Left cardiac atrium (tissue), 4 donors: ENCODE measurements at regions not wholly inside any gene's neighbourhood (a gene's known extent, or its start where the extent isn't known, plus 50 kb on each side); places are given as distances from the start of the nearest gene placed in this dataset.

Source experiments
- ATAC-seq, 2 donors: fragments of 200-7000 bp; cut with Tn5 transposase; one replicate each; pipeline ENCODE4 v1.9.1; 2020; ENCODE audit warnings: mild to moderate bottlenecking in 2 of 2, moderate library complexity in 2 of 2
- DNase-seq: peaks from one replicate; pipeline ENCODE4 v3.0.0-alpha.2; 2020
- intact Hi-C, 2 donors: fragments of 100-400 bp; cut with DNase I; formaldehyde crosslinking; loops; one replicate each; pipeline versions ENCODE4 v1.14.1 to v1.15.1; 2022 to 2023
- donor health status: DM: no; HTN: yes; CAD: no.
- donor health status: DM: no; HTN: yes; CAD: no; lungs with severe emphysema.
- donor health status: DM: yes; HTN: yes; CAD: no.
- donor health status: Dilated cardiomyopathy.

DNA sequence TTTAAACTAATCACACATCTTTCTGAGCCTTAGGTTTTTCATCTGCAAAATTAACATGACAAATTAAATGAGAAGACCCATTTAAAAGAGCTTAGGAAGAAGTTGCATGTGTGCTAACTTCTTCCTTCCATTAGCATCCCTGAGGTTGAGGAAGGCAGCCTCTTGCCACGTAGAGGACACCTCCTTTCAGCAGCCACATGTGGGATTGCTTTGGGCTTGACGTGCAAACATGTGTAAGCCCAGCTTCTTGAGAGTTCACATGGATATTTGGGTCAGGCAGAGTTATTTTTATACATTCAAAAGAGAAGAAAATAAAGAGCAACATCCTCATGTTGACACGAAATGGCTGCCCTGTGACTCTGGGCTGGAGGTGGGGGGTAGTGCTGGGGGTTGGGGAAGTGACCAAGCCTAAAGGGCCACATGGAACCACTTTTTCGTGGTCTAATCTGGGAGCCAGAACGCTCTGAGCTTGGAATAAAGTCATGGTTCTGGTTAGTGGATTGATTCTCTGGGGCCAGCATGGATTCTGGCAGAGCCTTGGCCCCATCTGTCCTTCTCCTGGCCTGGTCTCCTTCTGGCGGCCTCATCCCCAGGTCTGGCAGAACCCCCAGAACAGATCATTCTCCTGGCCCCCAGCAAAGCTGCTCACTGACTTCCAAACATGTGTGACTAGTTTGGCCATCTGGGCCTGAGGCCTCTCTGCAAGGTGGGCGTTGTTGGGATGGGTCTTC, 137.1 kb upstream of the USP24 start:
- DNase-seq (no peak), ATAC-seq (peak in 1 of 2 donors; percentile 47)
- intact Hi-C loops, result no loop called here

DNA sequence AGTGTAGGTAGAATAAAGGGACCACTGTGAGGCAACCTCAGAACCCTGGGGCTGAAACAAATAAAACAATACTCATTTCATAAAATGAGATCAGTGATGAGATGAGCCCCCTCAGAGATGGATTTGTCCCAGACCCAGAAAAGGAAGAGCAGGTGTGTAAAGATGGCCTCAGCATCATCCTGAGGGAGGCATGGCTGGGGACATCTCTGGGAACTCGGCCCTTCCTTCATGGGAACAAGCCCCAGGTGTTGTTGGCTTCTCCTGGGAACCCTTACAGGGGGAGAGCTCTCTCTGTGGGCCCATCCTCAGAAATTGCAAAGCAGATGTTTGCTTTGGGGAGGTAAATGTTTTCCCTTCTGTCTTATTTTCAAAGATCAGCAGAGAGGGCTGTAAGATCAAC, 133.2 kb upstream of the USP24 start:
- DNase-seq, result no peak
- intact Hi-C loops, result no loop called here
- no peak for ATAC-seq

DNA sequence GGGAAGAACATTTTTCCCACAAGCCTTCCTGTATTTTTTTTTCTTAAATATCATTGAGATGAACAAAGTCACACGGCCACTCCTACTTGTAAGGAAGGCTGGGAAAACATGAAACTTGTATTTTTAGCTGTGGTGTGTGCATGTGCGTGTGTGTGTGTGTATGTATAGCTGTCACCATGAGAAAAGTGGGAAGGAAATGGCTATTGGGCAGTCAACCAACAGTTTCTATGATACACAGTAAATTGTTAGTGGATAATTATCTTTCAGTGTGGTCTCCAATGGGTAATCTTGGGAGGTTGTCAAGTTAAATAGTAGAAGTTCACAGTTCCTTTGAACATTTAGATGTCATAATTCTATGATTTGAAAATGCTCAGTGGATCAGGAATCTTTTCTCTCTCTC, 132.7 kb upstream of the USP24 start:
- DNase-seq (no peak), ATAC-seq (no peak)
- intact Hi-C loops, result no loop called here

DNA sequence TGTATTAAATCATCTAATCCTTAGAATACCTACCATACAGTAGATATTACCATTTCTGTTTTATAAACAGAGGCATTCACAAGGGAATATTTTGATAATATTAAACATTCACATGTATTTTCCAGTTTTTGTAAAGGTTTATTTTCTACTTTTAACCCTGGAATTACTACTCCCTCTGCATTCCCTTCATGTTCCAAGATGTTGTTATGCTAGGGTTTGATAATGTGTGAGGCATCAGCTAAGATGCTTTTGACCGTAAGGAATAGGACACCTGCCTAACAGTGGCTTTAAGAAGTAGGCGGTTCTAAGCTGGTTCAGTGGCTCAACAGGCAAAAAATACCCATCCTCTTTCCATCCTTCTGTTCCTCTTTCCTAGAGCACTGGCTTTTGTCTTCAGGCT, 131.9 kb upstream of the USP24 start:
- ATAC-seq (no peak), DNase-seq (no peak)
- intact Hi-C loops, result no loop called here

DNA sequence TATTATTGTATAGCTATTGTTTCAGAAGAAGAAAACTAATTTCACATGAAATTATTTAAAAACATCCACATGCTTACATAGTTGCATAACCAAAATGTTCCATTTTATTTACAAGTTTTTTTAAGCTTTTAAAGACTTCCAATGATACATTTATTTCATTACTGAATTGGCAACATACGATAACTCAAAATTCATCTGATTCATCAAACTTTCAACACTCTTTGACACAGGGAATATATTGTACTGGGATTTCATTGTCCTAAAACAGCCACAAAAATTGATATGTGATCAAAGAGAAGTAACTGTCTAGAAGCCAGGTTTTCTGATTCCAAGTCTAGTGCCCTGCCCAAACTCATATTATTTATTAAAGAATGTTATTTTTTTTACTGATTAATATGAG, 131.4 kb upstream of the USP24 start:
- no peak for DNase-seq
- ATAC-seq, result no peak
- intact Hi-C loops, result no loop called here

DNA sequence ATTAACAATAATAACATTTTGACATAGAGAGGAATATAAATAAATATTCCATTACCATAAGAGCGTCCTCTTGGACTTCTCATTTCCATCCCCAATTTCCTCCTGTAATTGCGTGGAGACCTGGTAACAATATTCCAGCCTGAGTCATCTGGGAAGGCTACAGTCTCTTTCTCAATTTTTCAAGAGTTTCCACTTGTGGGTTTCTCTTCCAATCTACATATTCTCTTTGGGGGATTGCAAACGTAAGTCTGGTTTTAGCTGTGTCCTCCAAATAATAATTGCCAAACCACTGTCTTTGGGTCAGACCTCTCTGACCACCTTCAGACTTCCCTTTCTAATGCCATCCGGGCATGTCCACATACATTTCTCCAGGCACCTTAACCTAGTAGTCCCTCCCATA, 124.5 kb upstream of the USP24 start:
- DNase-seq (no peak), ATAC-seq (no peak)
- intact Hi-C loops, result loop anchor here in 1 of 2 donors (5.0 kb wide), 1 partner anchor 52 kb away; no protein-coding TSS in a partner anchor

DNA sequence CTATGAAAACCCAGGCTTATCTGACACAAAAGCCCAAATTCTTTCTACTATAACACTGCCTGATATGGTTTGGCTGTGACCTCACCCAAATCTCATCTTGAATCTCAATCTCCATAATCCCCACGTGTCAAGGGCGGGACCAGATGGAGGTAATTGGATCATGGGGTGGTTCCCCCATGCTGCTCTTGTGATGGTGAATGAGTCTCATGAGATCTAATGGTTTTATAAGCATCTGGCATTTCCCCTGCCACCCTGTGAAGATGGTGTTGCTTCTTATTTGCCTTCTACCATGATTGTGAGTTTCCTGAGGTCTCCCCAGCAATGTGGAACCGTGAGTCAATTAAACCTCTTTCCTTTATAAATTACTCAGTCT, 123.3 kb upstream of the USP24 start:
- no peak for DNase-seq
- ATAC-seq, result no peak
- intact Hi-C loops, result loop anchor here in 1 of 2 donors (5.0 kb wide), 1 partner anchor 51 kb away; no protein-coding TSS in a partner anchor

DNA sequence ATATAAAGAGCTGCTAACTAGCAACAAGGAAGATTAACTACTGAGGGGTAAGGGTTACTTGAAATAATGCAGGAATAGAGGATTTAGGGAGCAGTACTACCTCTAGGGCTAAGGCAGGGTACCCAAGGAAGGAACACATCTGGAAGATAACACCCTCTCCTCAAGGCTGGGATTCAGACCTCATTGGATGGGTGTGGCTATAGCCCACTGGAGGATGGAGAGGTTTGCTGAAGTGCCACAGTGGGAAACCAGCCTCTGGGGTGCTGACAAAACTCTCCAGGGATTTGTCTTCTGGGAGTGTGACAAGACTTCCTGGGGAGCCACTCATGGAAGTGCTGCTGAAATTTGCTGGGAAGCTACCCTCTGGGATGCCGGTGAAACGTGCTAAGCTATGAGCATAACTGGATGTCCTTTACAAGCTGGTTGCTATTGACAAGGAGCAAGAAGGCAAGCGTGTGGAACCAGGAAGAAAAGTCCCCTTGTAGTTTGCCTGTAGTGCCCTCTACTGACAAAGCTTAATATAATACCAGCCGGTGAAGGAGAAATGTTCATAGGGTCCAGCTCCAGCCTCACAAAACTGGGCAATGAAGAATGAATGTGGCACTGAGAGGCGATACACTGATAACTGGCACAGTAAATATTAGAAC, 122.8 kb upstream of the USP24 start:
- ATAC-seq (peak in 1 of 2 donors; percentile 24), DNase-seq (no peak)
- intact Hi-C loops, result loop anchor here in 1 of 2 donors (5.0 kb wide), 1 partner anchor 51 kb away; no protein-coding TSS in a partner anchor

DNA sequence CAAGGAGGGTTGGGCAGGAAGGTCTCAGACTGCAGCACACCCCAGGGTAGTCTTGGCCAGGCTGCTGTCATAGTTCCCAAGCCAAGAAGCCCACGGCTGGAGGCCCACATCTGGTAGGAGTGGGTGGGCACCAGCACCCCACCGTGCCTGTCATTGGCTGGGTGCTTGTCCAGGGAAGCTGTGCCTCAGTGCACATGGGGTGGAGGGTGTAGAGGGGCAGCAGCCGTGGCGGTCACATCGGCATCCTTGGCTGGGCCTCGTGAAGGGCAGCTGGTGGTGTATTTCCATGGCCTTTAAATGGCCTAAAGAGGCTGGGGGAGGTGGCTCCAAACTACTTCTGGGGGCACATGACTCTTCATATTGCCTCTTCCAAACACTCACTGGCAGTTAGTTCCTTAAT, 119.6 kb upstream of the USP24 start:
- intact Hi-C loops, result loop anchor here in 1 of 2 donors (5.0 kb wide), 1 partner anchor 47 kb away; no protein-coding TSS in a partner anchor
- ATAC-seq (no peak), DNase-seq (no peak)

DNA sequence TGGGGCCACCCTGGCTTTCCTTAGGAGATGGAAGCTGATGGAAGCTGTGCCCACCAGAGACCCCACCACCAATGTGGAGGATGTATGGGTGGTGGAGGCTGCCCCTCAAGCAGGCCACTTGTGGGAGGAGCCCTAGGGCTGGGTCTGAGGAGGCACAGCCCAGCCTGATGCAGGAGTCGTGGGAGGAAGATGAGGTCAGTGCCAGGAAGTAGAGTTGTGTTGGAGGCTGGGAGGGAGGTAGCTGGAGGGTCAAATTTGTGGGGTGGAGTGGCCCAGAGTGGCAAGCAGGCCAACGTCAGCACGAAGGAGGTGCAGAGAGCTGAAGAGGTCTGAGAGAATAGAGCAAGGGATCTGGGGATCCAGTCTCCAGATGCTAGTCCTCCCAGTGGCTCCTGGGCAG, 119.0 kb upstream of the USP24 start:
- no peak for DNase-seq
- peak in 1 of 2 donors; percentile 39 for ATAC-seq
- intact Hi-C loops, result no loop called here

DNA sequence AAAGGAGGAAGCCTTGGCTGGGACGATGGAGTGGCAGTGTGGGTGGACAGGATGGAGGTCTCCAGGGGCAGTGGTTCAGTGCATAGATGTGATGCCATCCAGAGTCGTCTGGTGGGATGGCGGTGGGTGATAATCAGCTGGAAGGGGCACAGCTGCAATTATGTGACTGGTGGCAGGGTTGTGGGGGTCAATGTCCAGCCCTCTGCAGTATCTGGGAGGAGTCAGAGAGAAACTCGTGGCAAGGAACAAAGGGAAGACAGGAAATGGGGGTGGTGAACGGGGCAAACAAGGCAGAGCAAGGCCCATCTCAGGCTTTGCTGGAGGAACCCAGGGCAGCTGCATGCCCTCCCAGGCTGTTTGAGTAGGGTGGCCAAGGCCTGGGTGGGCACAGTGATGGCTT, 118.3 kb upstream of the USP24 start:
- intact Hi-C loops, result no loop called here
- ATAC-seq (no peak), DNase-seq (no peak)

DNA sequence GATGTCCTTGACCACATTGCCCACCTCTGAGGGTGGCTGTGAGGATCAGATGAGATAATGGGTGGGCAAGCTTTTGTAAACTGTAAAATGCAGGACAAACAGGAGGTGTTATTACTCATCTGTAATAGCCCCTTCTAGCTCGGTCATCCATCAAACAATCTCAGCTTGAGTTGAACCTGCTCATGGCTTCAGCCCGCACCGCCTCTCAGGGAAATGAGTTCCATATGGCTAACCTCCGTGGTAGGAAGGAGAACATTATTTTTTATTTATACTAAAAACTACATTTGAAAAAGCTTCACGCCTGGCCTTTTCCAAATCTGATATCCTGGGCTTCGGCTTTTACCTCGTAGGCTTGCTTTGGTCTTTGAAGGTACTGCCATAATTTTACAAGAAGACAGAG, 116.2 kb upstream of the USP24 start:
- ATAC-seq, result no peak
- DNase-seq, result no peak
- intact Hi-C loops, result no loop called here

DNA sequence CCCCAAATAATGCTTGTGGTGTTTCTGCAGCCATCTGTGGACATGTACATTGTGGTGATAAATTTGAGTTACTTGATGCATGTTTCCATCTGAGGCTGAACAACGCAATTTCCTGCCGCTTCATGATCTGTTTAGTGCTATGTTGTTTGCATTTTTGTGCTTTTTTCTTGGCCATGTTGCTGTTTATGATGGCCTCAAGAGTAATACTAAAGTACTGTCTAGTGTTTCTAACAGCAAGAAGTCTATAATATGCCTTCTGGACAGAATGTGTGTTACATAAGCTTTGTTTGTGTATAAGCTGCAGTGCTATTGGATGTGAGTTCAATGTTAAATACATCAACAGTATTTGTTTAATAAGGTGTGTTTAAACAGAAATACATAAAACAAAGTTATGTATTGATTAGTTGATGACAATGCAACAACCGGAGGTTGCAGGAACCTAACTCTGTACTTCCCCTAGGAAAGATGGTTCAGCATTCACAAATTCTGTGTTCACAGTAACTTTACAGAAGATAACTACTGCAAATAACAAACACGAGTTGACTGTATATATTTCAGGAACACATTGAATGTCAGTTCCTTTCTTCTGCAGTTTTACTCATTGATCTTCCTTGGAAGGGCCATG, 114.8 kb upstream of the USP24 start:
- intact Hi-C loops, result no loop called here
- DNase-seq (no peak), ATAC-seq (no peak)

DNA sequence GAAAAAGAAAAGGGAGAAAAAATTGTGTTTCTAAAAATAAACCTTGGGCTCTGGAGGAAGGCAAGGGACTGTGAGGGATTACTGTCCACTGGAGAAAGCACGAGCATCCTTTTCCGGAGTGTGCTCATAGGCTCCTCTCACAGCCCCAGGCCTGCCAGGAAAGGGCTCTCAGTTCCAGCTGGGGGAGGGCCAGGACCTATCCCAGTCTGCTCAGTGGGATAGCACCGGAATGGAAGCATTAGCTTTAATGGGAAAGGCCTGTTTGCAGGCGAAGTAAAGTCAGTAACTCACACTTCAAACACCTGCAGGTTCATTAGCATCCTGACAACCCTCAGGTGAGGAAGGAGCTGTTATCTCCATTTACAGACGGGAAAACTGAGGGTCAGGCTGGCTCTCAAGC, 113.9 kb upstream of the USP24 start:
- intact Hi-C loops, result no loop called here
- DNase-seq (peak; percentile 59), ATAC-seq (peak; percentile 70 to 79)

DNA sequence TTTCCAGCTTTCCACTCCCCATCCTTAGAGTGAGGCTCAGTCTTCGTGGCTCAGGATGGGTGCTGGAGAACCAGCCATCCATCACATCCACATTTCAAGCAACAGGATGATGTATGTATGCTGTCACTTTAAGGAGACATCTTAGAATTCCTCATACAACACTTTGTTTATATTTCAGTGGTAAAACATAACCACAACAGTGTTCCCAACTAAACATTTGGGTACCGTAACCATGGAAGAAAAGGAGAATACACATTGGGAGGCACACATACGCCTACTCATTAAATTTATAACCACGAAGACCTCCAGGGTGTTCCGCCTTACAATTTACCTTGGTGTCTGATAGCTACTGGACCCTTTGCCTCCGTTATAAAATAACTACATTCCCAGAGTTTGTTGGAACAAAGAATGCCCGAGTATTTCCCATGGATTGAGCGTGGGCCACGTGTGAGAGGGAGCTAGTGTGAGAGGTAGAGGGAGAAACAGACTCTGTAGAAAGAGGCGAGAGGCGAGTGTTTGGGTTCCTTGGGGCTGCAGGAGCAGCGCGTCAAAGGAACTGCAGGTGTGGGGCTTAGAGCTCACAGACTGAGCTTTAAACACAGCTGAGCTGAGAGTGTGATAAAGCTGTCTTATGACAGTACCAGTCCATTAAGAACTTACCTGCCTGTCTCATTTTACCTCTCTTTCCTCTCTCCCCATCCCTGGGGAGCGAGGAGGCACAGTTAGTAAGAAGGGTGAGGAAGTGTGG, 111.5 kb upstream of the USP24 start:
- intact Hi-C loops, result no loop called here
- DNase-seq (no peak), ATAC-seq (no peak)

DNA sequence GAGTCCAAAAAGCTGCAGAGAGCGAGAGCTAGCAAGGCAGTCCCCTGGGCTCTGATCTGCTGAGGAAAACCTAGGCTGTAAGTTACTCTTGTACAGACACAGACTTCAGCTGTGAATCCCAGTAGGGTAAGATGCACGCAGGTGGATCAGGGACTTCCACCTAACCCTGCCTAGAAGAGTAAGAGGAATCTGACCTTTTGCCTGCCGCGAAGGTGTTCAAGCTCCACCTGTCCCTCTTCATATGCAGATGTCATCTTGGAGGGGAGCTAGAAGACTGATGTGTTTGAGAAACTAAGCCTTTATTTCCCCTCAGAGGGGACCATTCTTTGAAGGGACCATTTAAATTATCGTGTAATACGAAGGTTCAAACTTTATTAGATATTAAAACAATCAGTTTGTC, 108.6 kb upstream of the USP24 start:
- intact Hi-C loops, result no loop called here
- DNase-seq (no peak), ATAC-seq (no peak)

DNA sequence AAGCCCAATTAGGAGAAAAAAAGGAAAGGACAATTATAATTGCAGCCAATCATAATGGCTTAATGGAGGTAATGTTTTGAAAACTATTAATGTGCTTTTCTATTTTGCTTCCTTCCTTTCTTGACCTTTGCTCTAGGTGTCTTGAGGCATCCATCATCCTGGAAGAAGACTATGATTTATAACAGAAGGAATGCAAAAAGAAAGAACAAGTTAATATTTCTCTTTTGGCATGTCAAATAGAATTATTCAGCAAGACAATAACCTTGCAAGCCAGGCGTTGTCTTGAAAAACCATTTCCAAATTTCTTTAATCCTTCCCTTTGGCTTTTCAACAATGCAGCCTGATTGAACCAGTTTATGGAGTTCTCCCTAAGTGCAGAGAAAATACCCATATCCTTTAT, 107.7 kb upstream of the USP24 start:
- intact Hi-C loops, result no loop called here
- no peak for DNase-seq
- ATAC-seq, result no peak

DNA sequence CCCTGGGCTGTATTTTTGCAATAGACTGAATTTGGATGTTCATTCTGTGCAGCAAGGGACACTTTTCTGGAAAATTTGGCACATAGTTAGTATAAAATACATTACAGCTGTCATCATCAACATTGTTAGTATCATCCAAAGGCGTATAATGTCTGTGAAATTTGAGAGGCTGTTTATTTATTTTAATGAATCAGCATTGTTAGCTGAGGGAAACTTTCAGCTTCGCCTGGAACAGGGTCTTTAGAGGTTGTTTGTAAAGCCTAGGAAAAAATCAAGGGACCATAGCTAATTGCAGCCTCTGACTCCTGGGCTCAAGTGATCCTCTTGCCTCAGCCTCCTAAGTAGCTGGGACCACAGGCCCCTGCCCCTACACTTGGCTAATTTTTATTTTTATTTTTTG, 106.8 kb upstream of the USP24 start:
- no peak for DNase-seq
- intact Hi-C loops, result no loop called here
- no peak for ATAC-seq

DNA sequence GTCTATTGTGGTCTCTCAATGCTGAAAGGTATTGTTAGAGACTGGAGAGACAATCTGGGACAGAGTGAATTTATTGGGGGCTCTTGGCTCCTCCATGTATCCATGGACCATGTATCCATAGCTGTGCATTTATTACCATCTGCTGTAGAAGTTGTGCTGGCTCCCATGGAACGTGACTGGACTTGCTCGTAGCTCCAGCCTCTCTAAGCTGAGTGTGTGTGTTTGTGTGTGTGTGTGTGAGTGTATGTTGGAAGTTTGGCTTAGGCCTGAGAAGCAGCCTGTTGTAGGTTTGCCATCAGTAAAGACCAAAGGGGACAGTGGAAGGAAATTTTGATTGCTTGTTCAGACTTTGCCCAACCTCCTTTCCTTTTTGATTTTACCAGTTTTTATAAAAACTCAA, 105.7 kb upstream of the USP24 start:
- DNase-seq, result no peak
- no peak for ATAC-seq
- intact Hi-C loops, result no loop called here
